Fibroblast of gingiva (primary cell): ENCODE measurements at regions not wholly inside any gene's neighbourhood (a gene's known extent, or its start where the extent isn't known, plus 50 kb on each side); places are given as distances from the start of the nearest gene placed in this dataset.
A peak's percentile ranks its signal among the peaks of the same experiment; 100 is the strongest.

Experiments
- DNase-seq: peaks from one replicate; pipeline ENCODE4 v3.0.0-alpha.2; 2011; ENCODE audit warnings: low read depth

DNA sequence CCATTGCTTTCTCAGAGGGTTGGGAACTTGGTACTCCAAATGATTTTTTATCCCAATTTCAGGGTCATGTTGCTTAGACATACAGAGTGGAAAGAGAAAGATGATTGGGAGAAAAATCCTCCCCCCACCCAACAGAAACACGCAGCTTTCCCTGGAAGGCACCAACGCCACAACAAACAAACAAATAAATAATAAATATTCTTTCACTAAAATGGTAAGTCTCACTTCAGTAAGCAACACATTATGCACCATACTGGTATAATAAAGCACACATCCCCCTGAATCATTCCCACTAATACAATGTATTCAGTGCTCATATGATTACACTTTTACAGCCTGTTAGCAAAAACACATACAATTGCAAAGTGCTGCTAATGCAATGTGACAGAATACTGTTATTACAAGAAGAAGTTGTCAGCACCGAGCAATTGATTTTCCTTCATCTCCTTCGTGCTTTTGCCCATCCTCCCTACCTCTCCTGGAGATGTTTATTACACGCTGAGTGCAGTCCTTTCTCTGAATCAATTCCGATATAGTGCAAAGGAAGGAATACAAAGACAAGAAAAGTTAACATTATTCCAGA is 359.9 kb downstream of the TXNL1 start:
- DNase-seq = no peak

DNA sequence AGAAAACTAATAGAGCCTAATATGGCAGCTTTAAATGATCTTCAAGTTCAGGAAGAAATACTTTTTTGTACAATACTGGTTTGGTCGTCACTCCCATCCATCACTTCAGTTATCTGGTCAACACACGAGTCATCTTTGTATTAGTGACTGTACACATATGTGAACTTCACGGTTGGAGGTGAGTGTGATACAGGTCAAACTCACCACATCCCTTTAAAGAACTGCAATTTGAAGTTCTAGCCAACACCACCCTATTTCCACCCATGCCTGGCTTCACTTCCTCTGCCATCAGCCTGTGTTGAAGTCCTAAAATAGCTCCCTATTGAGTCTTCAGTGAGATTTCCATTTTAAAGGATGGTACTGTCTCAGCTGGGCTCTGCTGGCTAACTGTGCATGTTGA is 361.9 kb downstream of the TXNL1 start:
- DNase-seq = no peak

DNA sequence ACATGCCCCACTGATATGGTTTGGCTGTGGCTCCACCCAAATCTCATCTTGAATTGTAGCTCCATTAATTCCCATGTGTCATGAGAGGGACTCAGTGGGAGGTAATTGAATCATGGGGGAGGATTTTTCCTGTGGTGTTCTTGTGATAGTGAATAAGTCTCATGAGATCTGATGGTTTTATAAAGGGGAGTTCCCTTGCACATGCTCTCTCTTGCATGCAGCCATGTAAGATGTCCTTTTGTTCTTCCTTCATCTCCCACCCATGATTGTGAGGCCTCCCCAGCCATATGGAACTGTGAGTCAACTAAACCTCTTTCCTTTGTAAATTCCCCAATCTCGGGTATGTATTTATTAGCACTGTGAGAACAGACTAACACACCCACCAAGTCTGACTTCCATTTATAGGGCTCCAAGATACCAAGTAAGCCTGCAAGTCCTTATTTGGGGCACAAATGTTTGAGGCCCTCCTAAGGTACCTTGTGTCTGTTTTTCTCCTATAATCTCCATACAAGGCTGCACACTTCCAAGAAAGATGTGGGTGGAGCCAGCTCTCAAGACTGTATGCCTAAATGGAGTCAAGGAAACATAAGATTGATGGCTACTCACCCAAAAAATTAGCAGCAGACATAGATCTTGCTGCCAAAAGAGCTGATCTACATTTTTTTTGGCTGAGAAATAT is 364.7 kb downstream of the TXNL1 start:
- no peak for DNase-seq

DNA sequence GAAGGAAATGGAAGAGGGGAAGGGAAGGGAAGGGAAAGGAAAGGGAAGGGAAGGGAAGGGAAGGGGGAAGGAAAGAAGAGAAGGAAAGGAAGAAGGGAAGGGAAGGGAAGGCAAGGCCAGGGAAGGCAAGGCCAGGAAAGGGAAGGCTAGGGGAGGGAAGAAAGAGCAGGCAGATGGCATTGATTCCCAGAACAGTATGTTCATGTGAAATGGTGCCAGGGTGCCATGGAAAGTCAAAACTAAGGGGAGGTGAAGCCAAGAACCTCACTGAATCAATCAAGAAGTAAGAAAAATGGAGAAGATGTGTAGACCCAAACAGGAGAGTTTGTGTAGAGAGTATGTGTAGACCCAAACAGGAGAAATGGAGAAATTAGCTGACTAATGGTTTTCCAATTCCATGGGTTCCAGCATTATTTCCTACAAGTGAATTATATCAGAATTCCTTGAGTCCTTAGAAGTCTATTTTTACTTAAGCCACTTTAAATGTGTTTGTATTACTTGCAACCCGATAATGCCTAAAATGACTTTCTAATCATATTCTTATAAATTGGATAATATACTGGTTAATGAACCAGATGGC is 367.6 kb downstream of the TXNL1 start:
- no peak for DNase-seq

DNA sequence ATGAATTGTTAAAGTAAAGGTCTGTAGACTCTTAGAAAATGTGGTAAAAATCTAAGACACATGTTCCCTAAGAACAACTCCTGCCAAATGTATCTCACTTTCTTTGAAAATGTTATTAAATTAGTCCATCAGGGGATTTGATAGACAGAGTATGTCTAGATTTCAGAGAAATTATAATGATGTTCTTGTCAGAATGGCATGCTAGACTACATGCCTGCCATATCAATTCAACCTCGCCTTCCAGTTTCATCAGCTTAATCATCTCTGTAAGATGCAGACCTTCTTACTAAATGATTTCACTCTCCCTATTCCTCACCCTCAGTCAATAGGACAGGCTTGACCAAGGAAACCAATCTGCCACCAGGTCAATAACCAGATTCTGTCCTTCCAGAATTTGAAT is 368.4 kb downstream of the TXNL1 start:
- DNase-seq = no peak

DNA sequence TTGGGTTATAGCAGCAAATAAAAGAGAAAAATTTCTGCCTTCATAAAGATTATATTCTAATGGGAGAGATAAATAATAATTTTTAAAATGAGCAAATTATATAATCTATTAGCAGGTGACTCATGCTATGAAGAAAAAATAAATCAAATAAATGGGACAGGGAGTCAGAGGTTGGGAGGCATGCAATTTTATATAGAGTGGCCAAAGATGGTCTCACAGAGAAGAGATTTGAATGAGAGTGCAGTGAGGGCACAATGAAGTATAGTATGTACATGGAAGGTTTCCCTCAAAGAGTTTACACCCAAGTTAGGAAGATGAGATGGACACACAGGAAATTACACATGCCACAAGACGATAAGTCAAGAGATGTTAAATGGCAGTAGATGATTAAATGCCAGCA is 369.4 kb downstream of the TXNL1 start:
- DNase-seq = no peak

DNA sequence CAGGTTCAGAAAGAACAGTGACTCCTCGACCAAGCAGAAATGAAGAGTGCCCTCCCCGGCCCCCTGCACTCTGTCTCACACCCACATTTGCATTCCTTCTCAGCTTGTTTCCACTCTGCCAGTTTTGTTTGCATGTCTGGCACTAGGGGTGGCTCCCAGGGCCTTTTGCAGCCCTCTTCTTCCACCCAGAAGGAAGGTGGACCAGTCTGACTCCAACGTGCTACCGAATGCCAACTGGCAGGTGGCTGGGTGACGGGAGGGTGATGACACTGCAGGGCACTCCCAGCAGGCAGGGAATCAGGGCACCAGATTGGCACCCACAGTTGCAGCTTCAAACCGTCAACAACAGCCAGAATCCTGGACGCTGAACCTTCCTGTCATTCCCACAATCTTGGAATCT is 371.1 kb downstream of the TXNL1 start:
- DNase-seq = no peak

DNA sequence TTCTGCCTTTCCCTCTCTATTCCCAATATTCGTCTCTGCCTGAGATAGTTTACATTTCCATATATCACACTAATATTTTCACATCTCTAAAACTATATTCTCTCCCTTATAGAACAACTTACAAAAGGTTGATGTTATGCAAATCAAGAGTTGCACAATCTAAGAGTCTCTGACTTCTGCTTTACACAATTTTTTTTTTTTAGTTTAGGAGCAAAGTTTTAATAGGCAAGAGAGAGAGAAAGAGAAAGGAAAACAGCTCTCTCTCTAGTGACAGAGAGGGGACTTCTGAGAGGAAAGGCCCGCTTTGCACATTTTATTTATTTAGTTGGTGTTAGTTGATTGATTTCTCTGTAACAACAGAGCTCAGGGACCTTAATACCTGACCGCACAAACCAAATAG is 380.2 kb downstream of the TXNL1 start:
- DNase-seq = peak; percentile 13

DNA sequence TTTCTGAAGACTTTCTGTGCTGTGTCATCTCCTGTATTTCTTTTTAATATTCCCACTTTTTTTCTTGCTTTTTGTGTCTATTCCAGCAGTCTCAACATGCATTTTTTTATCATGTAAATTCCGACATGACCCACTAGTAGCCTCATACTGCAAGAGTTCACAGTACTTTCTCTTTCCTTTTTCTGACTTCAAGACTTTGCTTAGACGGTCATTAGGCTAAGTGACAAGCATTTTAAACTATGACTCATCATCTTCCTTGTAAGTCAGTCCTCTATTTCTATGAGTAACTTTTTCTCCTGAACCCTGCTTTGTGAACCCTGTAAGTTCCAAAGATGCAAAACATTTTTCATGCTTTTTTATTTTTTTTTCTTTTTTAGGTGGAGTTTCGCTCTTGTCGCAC is 381.2 kb downstream of the TXNL1 start:
- DNase-seq = peak; percentile 60

DNA sequence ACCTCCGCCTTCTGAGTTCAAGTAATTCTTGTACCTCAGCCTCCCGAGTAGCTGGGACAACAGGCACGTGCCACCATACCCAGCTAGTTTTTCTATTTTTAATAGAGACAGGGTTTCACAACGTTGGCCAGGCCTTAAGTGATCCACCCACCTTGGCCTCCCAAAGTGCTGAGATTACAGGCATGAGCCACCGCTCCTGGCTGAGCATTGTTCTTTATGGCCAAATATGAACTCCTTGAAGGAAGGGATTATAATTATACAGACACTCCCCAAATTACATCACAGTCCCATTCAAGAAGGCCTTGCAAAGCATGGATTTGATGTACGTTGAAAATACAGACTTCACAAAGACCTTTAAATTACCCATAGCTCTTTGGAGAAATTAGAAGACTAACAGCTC is 381.7 kb downstream of the TXNL1 start:
- DNase-seq = no peak

DNA sequence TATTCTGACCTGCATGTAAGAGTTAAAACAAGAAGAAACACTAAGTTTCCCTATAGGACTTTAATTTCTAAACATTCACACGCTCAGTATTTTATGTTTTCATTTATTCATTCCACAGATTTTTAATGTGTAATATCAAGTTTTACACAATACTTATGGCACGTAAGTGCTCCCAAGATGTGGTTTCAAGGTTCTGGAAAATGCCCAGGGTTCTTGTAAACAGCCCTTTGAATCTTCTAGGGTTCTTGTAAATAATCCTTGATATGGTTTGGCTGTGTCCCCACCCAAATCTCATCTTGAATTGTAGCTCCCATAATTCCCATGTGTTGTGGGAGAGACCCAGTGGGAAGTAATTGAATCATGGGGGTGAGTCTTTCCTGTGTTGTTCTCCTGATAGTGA is 383.0 kb downstream of the TXNL1 start:
- peak; percentile 74 for DNase-seq

DNA sequence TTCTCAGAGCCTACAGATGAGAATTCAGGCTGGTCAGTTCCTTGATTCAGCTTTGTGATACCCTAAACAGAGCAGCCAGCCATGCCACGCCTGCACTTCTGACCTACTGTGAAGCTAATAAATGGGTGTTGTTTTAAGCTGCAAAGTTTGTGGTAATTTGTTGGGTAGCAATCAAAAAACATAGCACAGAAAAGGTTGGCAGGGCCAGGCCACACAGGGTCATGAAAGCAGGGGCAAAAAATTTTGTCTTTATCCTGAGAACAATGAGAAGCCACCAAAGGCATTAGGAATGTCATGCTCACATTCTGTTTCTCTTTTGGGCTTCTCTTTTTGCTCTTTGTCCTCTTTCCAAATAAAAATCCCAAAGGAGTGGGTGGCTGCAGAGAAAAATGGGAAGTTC is 385.9 kb downstream of the TXNL1 start:
- no peak for DNase-seq

DNA sequence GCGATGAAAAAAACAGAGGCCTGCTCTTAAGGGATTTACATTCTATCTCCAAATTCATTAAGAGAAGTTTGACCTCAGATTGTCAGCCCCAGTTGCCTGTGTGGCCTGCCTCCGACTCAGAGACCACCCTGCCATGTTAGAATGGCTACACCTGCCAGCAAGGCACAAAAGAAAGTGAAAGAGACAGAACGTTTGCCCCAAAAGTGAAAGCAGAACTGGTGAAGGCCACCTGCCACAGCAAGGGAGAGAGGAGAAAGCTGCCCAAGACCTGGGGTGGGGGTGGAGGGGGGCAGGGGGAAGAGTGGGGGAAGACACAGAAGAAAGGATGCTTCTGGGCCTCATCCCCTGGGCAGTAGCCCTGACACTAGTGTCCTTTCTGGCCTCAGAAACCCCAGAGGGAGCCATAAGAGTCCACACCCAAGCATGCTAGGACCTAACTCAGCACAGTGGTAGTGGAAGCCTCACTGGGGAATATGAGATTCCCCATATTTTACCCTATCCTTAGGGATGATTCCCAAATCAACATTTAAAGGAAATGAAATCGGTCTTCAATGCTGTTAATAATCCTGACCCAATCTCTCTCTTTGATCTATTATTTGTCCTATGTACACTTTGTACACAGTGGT is 389.7 kb downstream of the TXNL1 start:
- no peak for DNase-seq

DNA sequence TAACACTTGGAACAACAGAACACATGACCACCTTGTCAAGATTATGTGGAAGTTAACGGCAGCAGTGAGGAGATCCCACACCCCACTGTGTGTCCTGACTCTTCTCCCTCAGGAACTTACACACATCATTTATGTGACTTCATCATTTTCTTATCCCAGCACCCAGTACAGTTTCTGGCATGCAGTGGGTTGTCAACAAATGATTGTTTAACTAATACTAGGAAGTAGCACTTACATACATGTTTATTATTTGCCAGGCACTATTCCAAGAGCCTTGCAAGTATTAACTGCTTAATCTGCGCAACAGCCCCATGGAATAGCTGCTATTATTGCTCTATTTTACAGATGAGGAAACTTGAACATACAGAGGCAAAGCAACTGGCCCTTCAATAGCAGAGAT is 391.5 kb downstream of the TXNL1 start:
- DNase-seq = peak; percentile 13

DNA sequence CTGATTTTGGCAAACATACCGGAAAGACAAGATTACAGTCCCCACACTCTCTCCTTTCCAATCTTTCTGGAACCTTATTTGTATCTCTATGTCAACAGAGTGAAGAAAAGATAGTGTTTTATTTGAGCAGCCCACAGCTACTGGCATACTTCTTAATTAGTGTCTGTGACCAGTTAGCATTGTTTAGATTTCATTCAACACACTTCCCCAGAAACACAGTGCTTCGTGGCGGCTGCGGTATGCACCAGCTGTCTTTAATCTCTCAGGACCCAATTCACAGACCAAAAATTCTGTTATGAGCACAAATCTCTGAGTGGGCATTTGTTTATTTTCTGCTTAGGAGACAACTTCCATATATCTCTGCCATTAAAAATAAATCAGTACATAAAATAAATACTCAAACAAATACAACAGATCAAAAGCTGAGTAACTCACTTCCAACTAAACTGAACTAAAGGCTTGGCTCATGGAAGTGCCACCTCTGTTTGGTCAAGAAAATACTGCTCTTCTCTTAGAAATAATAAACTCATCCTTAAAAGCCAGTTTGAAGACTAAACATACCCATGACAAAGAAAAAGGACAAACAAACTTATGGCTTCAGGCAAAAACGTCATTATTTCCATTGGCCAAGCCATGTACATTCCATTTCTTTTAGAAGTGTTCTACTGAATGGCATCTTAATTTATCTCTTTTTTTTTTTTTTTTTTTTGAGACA is 392.4 kb downstream of the TXNL1 start:
- peak; percentile 91 for DNase-seq

DNA sequence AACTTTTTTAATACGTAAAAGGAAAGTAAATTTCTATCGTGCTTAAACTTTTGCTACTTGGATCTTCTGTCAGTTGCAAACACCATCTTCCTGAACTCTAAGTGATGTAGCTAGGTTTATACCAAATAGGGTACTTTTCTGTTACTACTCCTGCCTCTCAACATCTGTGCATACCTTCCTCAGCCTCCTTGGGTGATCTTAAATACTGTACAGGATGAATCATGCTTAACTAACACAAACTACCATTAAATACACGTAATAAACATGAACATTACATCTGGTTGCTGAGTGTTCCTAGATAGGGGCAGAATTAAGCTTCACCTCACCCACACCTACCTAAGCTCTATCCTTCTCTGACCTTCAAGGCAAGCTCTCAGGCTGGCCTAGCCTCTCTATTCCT is 398.0 kb downstream of the TXNL1 start:
- DNase-seq = no peak

DNA sequence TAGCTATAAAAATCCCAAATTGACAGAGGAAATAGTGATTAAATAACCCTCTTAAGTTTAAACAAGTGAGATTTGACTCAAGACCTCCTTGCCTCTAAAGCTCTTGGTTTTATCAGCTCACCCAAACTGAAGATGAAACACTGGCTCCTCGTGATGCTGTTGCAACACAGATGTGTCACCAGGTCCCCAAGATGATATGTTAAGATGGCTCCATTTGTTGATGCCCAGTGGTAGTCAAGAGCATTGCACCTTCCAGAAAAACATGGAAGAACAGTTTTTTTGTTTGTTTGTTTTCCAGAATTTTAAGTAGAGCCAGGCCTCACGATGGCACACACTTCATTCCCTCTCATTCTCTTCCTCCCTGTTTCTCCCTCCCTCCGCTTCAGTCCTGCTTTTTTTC is 399.8 kb downstream of the TXNL1 start:
- DNase-seq = peak; percentile 5

DNA sequence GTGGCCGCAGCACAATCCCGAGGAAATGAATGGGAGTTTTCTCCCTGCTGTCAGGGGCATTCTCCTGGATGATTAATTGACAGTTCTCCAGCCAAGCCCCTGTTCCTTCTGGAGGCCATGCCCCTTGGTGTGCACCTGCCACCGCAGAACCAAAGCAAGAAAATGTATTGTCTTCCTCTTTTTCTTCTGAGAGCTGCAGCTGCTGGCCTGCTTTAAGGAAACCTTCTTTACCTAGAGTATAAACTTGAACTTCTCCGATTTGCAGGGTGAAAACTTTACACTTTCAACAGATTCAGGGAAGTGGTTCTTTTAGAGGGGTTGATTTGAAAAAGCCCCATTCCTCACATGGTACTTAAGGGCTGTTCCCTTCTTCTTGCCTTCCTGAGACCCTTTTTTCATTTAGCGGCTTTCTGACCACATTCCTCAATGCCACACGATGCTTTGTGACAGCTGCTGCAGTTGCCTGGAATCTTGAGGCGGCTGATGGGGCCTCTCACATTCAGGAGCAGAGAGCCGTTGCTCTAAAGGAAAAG is 402.8 kb downstream of the TXNL1 start:
- DNase-seq = no peak

DNA sequence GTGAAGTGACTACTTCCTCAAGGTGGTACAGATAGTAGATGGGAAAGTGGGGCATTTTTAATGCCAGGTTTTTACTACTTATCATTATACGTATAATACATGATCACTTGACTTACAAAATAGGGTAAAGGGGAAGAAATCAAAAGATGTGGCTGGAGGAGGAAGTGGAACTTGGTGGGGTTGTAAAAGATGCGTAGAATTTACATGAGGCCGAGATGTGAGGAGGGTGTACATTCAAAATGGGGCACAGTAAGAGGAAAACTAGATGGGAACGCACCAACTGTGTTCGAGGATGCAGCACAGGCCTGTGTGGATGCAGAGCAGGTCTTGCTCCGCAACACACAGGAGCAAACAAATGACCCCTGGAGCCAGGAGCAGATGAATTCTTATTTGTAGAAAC is 403.3 kb downstream of the TXNL1 start:
- no peak for DNase-seq

DNA sequence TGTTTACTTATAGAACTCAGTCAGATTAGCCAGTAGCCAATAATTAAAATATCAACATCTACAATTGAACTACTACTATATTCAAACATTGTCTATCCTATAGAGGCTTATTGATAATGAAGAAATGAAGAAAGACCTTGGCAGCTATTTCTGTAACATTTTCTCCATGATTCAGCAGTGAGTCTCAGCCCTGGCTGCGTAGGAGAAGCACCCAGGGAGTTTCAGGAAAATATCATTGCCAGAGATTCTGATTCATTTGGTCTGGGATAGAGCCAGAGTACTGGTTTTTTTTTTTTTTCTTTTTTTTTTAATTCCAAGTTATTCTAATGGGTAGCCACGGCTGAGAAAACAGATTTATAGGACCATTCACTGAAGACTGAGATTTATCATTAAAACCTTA is 404.8 kb downstream of the TXNL1 start:
- DNase-seq = peak; percentile 84

DNA sequence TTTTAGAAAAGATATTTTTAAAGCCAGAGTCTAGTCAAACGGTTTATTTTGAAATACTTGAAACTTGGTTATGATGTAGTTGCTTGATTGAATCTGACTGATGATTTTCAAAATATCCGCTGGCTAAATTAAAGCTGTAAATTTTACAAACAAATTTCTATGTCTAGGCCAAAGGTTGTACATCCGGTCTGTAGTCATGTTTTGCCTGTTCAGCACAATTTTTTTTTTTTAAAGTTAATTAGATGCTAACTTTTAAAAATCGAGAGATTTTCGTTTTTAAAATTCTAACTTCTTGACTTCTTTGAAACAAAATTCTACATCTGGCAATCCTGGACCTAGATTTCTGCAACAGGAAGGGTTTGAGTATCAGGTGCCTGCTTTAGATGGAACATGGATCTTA is 412.4 kb downstream of the TXNL1 start:
- DNase-seq = no peak
